ENCODE measurements at regions not wholly inside any gene's neighbourhood (a gene's known extent, or its start where the extent isn't known, plus 50 kb on each side); places are given as distances from the start of the nearest gene placed in this dataset.

DNA sequence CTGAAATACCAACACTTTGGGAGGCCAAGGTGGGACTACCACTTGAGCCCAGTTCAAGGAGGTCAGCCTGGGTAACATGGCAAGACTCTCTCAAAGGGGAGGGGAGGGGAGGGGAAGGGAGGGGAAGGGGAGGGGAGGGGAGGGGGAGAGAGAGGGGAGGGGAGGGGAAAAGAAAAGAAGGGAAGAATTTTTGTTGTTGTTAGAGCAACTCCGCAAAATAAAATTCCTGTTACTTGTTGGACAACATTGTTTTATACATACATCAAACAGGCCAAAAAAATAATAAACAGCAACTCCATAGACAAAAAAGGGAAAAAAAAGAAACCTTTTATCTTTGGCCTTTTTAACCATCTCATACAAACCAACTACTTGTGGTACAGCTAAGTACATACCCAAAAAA is 57.3 kb upstream of the TRIM24 start:
- TF ChIP-seq, protein P1, sequence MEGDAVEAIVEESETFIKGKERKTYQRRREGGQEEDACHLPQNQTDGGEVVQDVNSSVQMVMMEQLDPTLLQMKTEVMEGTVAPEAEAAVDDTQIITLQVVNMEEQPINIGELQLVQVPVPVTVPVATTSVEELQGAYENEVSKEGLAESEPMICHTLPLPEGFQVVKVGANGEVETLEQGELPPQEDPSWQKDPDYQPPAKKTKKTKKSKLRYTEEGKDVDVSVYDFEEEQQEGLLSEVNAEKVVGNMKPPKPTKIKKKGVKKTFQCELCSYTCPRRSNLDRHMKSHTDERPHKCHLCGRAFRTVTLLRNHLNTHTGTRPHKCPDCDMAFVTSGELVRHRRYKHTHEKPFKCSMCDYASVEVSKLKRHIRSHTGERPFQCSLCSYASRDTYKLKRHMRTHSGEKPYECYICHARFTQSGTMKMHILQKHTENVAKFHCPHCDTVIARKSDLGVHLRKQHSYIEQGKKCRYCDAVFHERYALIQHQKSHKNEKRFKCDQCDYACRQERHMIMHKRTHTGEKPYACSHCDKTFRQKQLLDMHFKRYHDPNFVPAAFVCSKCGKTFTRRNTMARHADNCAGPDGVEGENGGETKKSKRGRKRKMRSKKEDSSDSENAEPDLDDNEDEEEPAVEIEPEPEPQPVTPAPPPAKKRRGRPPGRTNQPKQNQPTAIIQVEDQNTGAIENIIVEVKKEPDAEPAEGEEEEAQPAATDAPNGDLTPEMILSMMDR (IDR thresholded peaks at IDR 0.05), result no peak
- no peak for TF ChIP-seq POLR2A (IDR thresholded peaks at IDR 0.05)
